SK-N-MC (cell line): ENCODE measurements at regions not wholly inside any gene's neighbourhood (a gene's known extent, or its start where the extent isn't known, plus 50 kb on each side); places are given as distances from the start of the nearest gene placed in this dataset.

Experiments used
- EZH2 ChIP-seq: fragments of 200-600 bp; sonication (generic); IDR thresholded peaks from one replicate; pipeline ENCODE4 v1.6.1; 2017; ENCODE audit warnings: antibody characterized with exemption
- POLR2AphosphoS5 ChIP-seq: IDR thresholded peaks from 2 replicates; pipeline ENCODE4 v1.6.1; 2012; ENCODE audit warnings: mild to moderate bottlenecking, low read depth, low read length, borderline replicate concordance

GRCh38 chr2:128775217-128775913 lies 456.7 kb upstream of the HS6ST1 start:
- TF ChIP-seq POLR2AphosphoS5 (no peak), EZH2 (no peak)
